Neural crest cell (in vitro differentiated cells): ENCODE measurements at regions not wholly inside any gene's neighbourhood (a gene's known extent, or its start where the extent isn't known, plus 50 kb on each side); places are given as distances from the start of the nearest gene placed in this dataset.
A peak's percentile ranks its signal among the peaks of the same experiment; 100 is the strongest.

Source experiments
- DNase-seq: peaks from one replicate; pipeline ENCODE4 v3.0.0; 2021; ENCODE audit warnings: low read depth, mixed read lengths, low spot score
- H3K27ac Mint-ChIP-seq: one replicate; pipeline ENCODE4 v1.8.0; 2021; ENCODE audit warnings: mild to moderate bottlenecking, mixed read lengths; ENCODE audit not compliant: unreplicated experiment
- H3K27me3 Mint-ChIP-seq: 2 replicates; pipeline ENCODE4 v1.8.0; 2021; ENCODE audit warnings: low read depth, mild to moderate bottlenecking, mixed read lengths
- H3K36me3 Mint-ChIP-seq: 2 replicates; pipeline ENCODE4 v1.8.0; 2021; ENCODE audit warnings: low read depth, mild to moderate bottlenecking, mixed read lengths
- H3K4me1 Mint-ChIP-seq: 2 replicates; pipeline ENCODE4 v1.8.0; 2021; ENCODE audit warnings: mixed read lengths
- H3K4me3 Mint-ChIP-seq: one replicate; pipeline ENCODE4 v1.8.0; 2021; ENCODE audit warnings: mild to moderate bottlenecking, mixed read lengths
- H3K9me3 Mint-ChIP-seq: 2 replicates; pipeline ENCODE4 v1.8.0; 2021; ENCODE audit warnings: mixed read lengths
- CTCF ChIP-seq: fragments of 200-600 bp; sonication (generic); conservative IDR thresholded peaks from 2 replicates; pipeline ENCODE4 v1.5.0; 2021; ENCODE audit warnings: antibody characterized with exemption, mild to moderate bottlenecking

GRCh38 chr10:78774614-78774998, 294.2 kb upstream of the ZMIZ1 start:
- Mint-ChIP-seq H3K9me3 (no peaks in the 10 kb centered on the region), H3K4me3 (no peak overlapping the region), H3K27ac (peak overlapping the region; percentile 62), H3K27me3 (no peaks in the 10 kb centered on the region), H3K4me1 (peaks cover 42% of the 10 kb centered on the region), H3K36me3 (no peaks in the 10 kb centered on the region)
- TF ChIP-seq CTCF: no peak
- DNase-seq: no peak

GRCh38 chr10:78774999-78775711, 293.6 kb upstream of the ZMIZ1 start:
- Mint-ChIP-seq H3K4me1 (peaks cover 42% of the 10 kb centered on the region), H3K27ac (peak overlapping the region; percentile 62), H3K27me3 (no peaks in the 10 kb centered on the region), H3K4me3 (no peak overlapping the region), H3K36me3 (no peaks in the 10 kb centered on the region), H3K9me3 (no peaks in the 10 kb centered on the region)
- DNase-seq: no peak
- no peak for TF ChIP-seq CTCF

- no peak for DNase-seq
- Mint-ChIP-seq H3K9me3 (no peaks in the 10 kb centered on the region), H3K27me3 (no peaks in the 10 kb centered on the region), H3K4me1 (peaks cover 42% of the 10 kb centered on the region), H3K4me3 (no peak overlapping the region), H3K36me3 (no peaks in the 10 kb centered on the region), H3K27ac (no peak overlapping the region)
- no peak for TF ChIP-seq CTCF
Observed at GRCh38 chr10:78775891-78776290, 292.9 kb upstream of the ZMIZ1 start.

DNA sequence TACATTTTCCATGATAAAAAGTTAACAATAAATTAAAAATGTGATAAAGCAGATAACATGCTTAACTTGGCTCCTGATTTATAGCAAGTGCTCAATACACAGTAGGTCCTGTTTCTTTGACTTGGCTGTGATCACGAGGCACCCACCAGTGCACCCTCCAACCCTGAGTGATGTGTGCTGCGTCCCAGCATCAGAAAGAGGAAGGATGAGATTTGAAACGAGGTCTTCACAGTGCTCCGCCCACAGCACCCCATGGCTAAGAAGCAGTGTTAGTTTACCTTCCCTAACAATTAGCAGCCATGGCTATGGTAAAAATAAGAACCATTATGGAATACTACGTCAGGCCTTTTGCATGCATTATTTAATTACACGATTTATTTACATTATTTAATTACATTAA, 292.0 kb upstream of the ZMIZ1 start:
- Mint-ChIP-seq H3K27ac (no peak overlapping the region), H3K4me3 (no peak overlapping the region), H3K4me1 (peaks cover 42% of the 10 kb centered on the region), H3K36me3 (no peaks in the 10 kb centered on the region), H3K27me3 (no peaks in the 10 kb centered on the region), H3K9me3 (no peaks in the 10 kb centered on the region)
- no peak for DNase-seq
- TF ChIP-seq CTCF: no peak

GRCh38 chr10:78777466-78777865, 291.3 kb upstream of the ZMIZ1 start:
- peaks cover 42% of the 10 kb centered on the region for H3K4me1 Mint-ChIP-seq

More at GRCh38 chr10:78777466-78777865, 291.3 kb upstream of the ZMIZ1 start:
- Mint-ChIP-seq H3K27ac (peak overlapping the region; percentile 78), H3K4me3 (no peak overlapping the region), H3K9me3 (no peaks in the 10 kb centered on the region), H3K27me3 (no peaks in the 10 kb centered on the region), H3K36me3 (no peaks in the 10 kb centered on the region)
- no peak for TF ChIP-seq CTCF
- no peak for DNase-seq
